Keratinocyte (primary cell): ENCODE measurements at regions not wholly inside any gene's neighbourhood (a gene's known extent, or its start where the extent isn't known, plus 50 kb on each side); places are given as distances from the start of the nearest gene placed in this dataset.

Source experiments
- DNase-seq: peaks from one replicate; pipeline ENCODE4 v3.0.0-alpha.2; 2011; ENCODE audit warnings: low read depth, missing footprints, low spot score
- FAIRE-seq: peaks from 2 replicates; lab custom pipeline; 2011; peaks lifted over from hg19 to GRCh38; lab: Jason Lieb, UNC
- H2AFZ ChIP-seq: 2 replicates; pipeline ENCODE4 v1.6.0; 2012; ENCODE audit warnings: low read length, control low read depth, inconsistent platforms; ENCODE audit not compliant: control insufficient read depth
- H3K27ac ChIP-seq: 2 replicates; pipeline ENCODE4 v1.5.1; 2011; ENCODE audit warnings: low read length; ENCODE audit not compliant: control insufficient read depth, insufficient read depth
- H3K27me3 ChIP-seq: 3 replicates; pipeline ENCODE4 v1.6.0; 2011; ENCODE audit warnings: low read length; ENCODE audit not compliant: control insufficient read depth, insufficient read depth; ENCODE audit errors: extremely low read depth
- H3K36me3 ChIP-seq, 2 experiments: 2 replicates in 1 of 2; 3 replicates in 1 of 2; pipeline ENCODE4 v1.5.1; 2011; ENCODE audit warnings: low read length in 2 of 2, mild to moderate bottlenecking in 1 of 2; ENCODE audit not compliant: control insufficient read depth in 2 of 2, insufficient read depth in 2 of 2; ENCODE audit errors: extremely low read depth in 1 of 2
- H3K4me1 ChIP-seq: 3 replicates; pipeline ENCODE4 v1.5.1; 2011; ENCODE audit warnings: low read length; ENCODE audit not compliant: control insufficient read depth, insufficient read depth; ENCODE audit errors: extremely low read depth
- H3K4me2 ChIP-seq: 3 replicates; pipeline ENCODE4 v1.6.0; 2011; ENCODE audit warnings: low read depth, low read length; ENCODE audit not compliant: control insufficient read depth, insufficient read depth; ENCODE audit errors: extremely low read depth
- H3K4me3 ChIP-seq, 3 experiments: fragments of 200-600 bp in 1 of 3; sonication (generic) in 1 of 3; 2 replicates in 2 of 3; 3 replicates in 1 of 3; pipeline ENCODE4 v1.5.1; 2011 to 2016; ENCODE audit warnings: low read length in 3 of 3, mild to moderate bottlenecking in 3 of 3, control low read depth in 2 of 3, inconsistent platforms in 1 of 3, low read depth in 1 of 3, mixed read lengths in 1 of 3, mixed run types in 1 of 3, moderate library complexity in 1 of 3; ENCODE audit not compliant: control insufficient read depth in 2 of 3, insufficient read depth in 2 of 3; ENCODE audit errors: extremely low read depth in 1 of 3
- H3K79me2 ChIP-seq: 2 replicates; pipeline ENCODE4 v1.6.0; 2012; ENCODE audit warnings: low read length; ENCODE audit not compliant: control insufficient read depth, insufficient read depth
- H3K9ac ChIP-seq: 3 replicates; pipeline ENCODE4 v1.6.0; 2011; ENCODE audit warnings: low read length; ENCODE audit not compliant: control insufficient read depth, insufficient read depth; ENCODE audit errors: extremely low read depth
- H3K9me1 ChIP-seq: 3 replicates; pipeline ENCODE4 v1.6.0; 2011; ENCODE audit warnings: low read length; ENCODE audit not compliant: control insufficient read depth, insufficient read depth; ENCODE audit errors: extremely low read depth
- H3K9me3 ChIP-seq: 2 replicates; pipeline ENCODE4 v1.5.1; 2012; ENCODE audit warnings: low read depth, low read length; ENCODE audit not compliant: control insufficient read depth
- H4K20me1 ChIP-seq: 3 replicates; pipeline ENCODE4 v1.6.0; 2011; ENCODE audit warnings: low read length; ENCODE audit not compliant: control insufficient read depth, insufficient read depth; ENCODE audit errors: extremely low read depth
- EZH2 ChIP-seq: IDR thresholded peaks from one replicate; pipeline ENCODE4 v1.6.1; 2012; ENCODE audit warnings: inconsistent platforms, mild to moderate bottlenecking, low read length, moderate library complexity
- dilution Hi-C: fragments of 300-500 bp; cut with MboI; formaldehyde crosslinking; loops from one replicate; pipeline ENCODE4 v1.7.0; 2020; ENCODE audit warnings: low sequenced_read_pairs; ENCODE audit not compliant: extremely low pct_ligation_motif_present
- TF ChIP-seq, protein P1 (sequence below), 3 experiments: IDR thresholded peaks in 1 of 3; conservative IDR thresholded peaks in 1 of 3; optimal IDR thresholded peaks in 1 of 3; 2 replicates in 2 of 3; 3 replicates in 1 of 3; pipeline versions ENCODE3 to v1.5.1; 2011; ENCODE audit warnings: low read length in 3 of 3, mild to moderate bottlenecking in 3 of 3, moderate library complexity in 2 of 3, control low read depth in 1 of 3, inconsistent platforms in 1 of 3; ENCODE audit not compliant: insufficient read depth in 2 of 3; ENCODE audit errors: extremely low read depth in 1 of 3

DNA sequence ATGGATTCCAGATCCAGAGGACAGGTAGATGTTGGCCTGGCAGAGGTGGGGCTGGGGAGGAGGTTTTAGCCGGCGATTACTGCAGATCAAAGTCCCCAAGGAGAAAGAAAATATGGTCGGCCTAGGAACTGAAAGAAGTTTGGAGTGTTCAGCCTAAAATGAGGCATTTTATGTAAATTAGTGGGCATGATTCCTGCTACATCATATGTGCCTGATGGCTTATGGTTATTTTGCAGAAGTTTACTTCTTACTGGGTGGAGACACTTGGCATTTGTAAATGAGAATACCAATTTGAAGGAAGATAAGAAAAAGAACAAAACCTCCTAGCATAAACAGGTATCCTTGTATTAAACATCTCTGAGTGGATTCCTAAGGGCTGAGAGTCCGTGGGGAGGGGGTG lies 149.3 kb downstream of the FOXL1 start:
- H3K27me3 ChIP-seq = peaks cover 46% of the 10 kb centered on the region
- H3K36me3 ChIP-seq = no peaks in the 10 kb centered on the region
- no peak for DNase-seq
- TF ChIP-seq, protein P1, sequence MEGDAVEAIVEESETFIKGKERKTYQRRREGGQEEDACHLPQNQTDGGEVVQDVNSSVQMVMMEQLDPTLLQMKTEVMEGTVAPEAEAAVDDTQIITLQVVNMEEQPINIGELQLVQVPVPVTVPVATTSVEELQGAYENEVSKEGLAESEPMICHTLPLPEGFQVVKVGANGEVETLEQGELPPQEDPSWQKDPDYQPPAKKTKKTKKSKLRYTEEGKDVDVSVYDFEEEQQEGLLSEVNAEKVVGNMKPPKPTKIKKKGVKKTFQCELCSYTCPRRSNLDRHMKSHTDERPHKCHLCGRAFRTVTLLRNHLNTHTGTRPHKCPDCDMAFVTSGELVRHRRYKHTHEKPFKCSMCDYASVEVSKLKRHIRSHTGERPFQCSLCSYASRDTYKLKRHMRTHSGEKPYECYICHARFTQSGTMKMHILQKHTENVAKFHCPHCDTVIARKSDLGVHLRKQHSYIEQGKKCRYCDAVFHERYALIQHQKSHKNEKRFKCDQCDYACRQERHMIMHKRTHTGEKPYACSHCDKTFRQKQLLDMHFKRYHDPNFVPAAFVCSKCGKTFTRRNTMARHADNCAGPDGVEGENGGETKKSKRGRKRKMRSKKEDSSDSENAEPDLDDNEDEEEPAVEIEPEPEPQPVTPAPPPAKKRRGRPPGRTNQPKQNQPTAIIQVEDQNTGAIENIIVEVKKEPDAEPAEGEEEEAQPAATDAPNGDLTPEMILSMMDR (optimal IDR thresholded peaks at IDR 0.05 in 1 of 3, IDR thresholded peaks at IDR 0.05 in 1 of 3, conservative IDR thresholded peaks at IDR 0.05 in 1 of 3; ENCODE audit: extremely low read depth in 1 of 3, insufficient read depth in 2 of 3, low read length in 3 of 3) = no peak
- no peak for TF ChIP-seq EZH2
- no peaks in the 10 kb centered on the region for H4K20me1 ChIP-seq
- H3K4me2 ChIP-seq = no peak overlapping the region
- dilution Hi-C loops = no loop called here
- no peaks in the 10 kb centered on the region for H3K9me1 ChIP-seq
- H3K9me3 ChIP-seq = no peaks in the 10 kb centered on the region
- H3K4me3 ChIP-seq = no peak overlapping the region
- H2AFZ ChIP-seq = no peak overlapping the region
- no peaks in the 10 kb centered on the region for H3K79me2 ChIP-seq
- no peaks in the 10 kb centered on the region for H3K4me1 ChIP-seq
- no peak overlapping the region for H3K9ac ChIP-seq
- no peak for FAIRE-seq
- no peak overlapping the region for H3K27ac ChIP-seq

DNA sequence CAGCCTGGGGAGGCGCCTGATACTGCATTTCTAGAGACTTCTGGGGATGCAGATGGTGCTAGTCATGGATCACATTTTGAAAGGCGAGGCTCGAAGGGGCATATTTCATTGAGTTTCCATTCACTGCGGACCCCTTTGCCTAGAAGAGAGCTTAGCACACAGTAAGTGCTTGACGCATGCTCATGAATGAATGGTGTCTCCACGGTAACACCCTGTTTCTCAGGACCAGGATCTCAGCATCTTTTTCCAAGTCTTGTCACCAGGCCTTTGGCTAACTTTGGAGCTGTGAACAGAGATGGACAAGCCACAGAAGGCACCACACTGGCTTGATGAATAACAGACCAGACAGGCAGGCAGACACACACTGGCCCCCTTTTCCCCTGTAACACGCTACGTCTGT lies 151.3 kb downstream of the FOXL1 start:
- no peaks in the 10 kb centered on the region for H3K79me2 ChIP-seq

More for the DNA sequence above, 151.3 kb downstream of the FOXL1 start:
- Histone ChIP-seq H3K9ac (no peak overlapping the region), H4K20me1 (no peaks in the 10 kb centered on the region), H3K4me2 (no peak overlapping the region), H3K4me3 (no peak overlapping the region), H3K4me1 (no peaks in the 10 kb centered on the region), H3K36me3 (no peaks in the 10 kb centered on the region), H3K27me3 (peaks cover 61% of the 10 kb centered on the region), H3K9me3 (no peaks in the 10 kb centered on the region), H3K27ac (no peak overlapping the region), H2AFZ (no peak overlapping the region), H3K9me1 (no peaks in the 10 kb centered on the region)
- dilution Hi-C loops = no loop called here
- no peak for FAIRE-seq
- TF ChIP-seq, protein P1 (optimal IDR thresholded peaks at IDR 0.05 in 1 of 3, IDR thresholded peaks at IDR 0.05 in 1 of 3, conservative IDR thresholded peaks at IDR 0.05 in 1 of 3; ENCODE audit: extremely low read depth in 1 of 3, insufficient read depth in 2 of 3, low read length in 3 of 3) = no peak
- TF ChIP-seq EZH2 = no peak
- DNase-seq = no peak
